ENCODE measurements at regions not wholly inside any gene's neighbourhood (a gene's known extent, or its start where the extent isn't known, plus 50 kb on each side); places are given as distances from the start of the nearest gene placed in this dataset.

- no peak overlapping the region for H4K91ac ChIP-seq (ENCODE audit: insufficient read depth, low read depth, low read length)
- no peak for ATAC-seq (ENCODE audit: low read depth)
- H3K27ac ChIP-seq (ENCODE audit: insufficient read depth, low read length), result no peak overlapping the region
- H3K14ac ChIP-seq (replicated peaks; ENCODE audit: low read depth, low read length), result no peak overlapping the region
- H2BK15ac ChIP-seq (ENCODE audit: low read depth, low read length), result no peak overlapping the region
- CTCF ChIA-PET, result no interaction called here
- no peak overlapping the region for H2BK20ac ChIP-seq (ENCODE audit: low read depth, low read length)
- H3K4me1 ChIP-seq (ENCODE audit: control insufficient read depth, insufficient read depth, low read length), result no peaks in the 10 kb centered on the region
- peaks cover 9% of the 10 kb centered on the region; the same call in 1 of the 2 replicates for H3K9me3 ChIP-seq (ENCODE audit: control insufficient read depth, insufficient read depth, low read length)
- H3K4me2 ChIP-seq (ENCODE audit: low read depth, low read length), result no peak overlapping the region
- no peak overlapping the region for H3K56ac ChIP-seq (ENCODE audit: extremely low read depth, insufficient read depth, low read length)
- no peak overlapping the region for H2BK5ac ChIP-seq (ENCODE audit: low read depth, low read length, poor library complexity, severe bottlenecking)
- H2AK9ac ChIP-seq (replicated peaks; ENCODE audit: low read depth, low read length, poor library complexity), result no peak overlapping the region
- no peak overlapping the region for H3K4ac ChIP-seq (ENCODE audit: low read depth, low read length)
- no peak overlapping the region for H4K8ac ChIP-seq (ENCODE audit: low read depth in 2 of 2, low read length in 2 of 2)
- dilution Hi-C loops (cut with HindIII; ENCODE audit: low sequenced_read_pairs, unreplicated experiment), result no loop called here
- no peak for TF ChIP-seq POLR2A (IDR thresholded peaks at IDR 0.05; ENCODE audit: low read depth, low read length)
- TF ChIP-seq CEBPB (IDR thresholded peaks at IDR 0.05; ENCODE audit: low read depth, low read length), result no peak
- no peak for TF ChIP-seq RAD21 (IDR thresholded peaks at IDR 0.05; ENCODE audit: low read length)
- no peak for TF ChIP-seq NFE2L2 (IDR thresholded peaks at IDR 0.05; ENCODE audit: low read depth, low read length)
- no peak for TF ChIP-seq RFX5 (IDR thresholded peaks at IDR 0.05; ENCODE audit: low read depth, low read length)
- no peak for TF ChIP-seq MXI1 (IDR thresholded peaks at IDR 0.05; ENCODE audit: borderline replicate concordance, low read depth, low read length)
- H3K36me3 ChIP-seq (ENCODE audit: control insufficient read depth, insufficient read depth, low read length), result no peaks in the 10 kb centered on the region
- H2AK5ac ChIP-seq (ENCODE audit: low read depth, low read length), result no peak overlapping the region
- H3K9ac ChIP-seq (ENCODE audit: low read depth, low read length), result no peak overlapping the region
- no peak overlapping the region for H3K23ac ChIP-seq (ENCODE audit: low read depth, low read length)
- in situ Hi-C loops (cut with MboI; ENCODE audit: low sequenced_read_pairs), result no loop called here
- no peak overlapping the region for H4K5ac ChIP-seq (ENCODE audit: low read depth, low read length)
- no peaks in the 10 kb centered on the region for H4K20me1 ChIP-seq (ENCODE audit: insufficient read depth, low read length)
- no peaks in the 10 kb centered on the region for H3K9me1 ChIP-seq (ENCODE audit: insufficient read depth, low read length)
- no peak overlapping the region for H2BK120ac ChIP-seq (ENCODE audit: low read depth, low read length)
- H3K18ac ChIP-seq (ENCODE audit: low read depth, low read length), result no peak overlapping the region
- no peaks in the 10 kb centered on the region for H3K27me3 ChIP-seq (ENCODE audit: control insufficient read depth, insufficient read depth, low read length)
- no peak overlapping the region for H3K4me3 ChIP-seq (ENCODE audit: insufficient read depth, low read depth, low read length)
- H3K79me1 ChIP-seq (ENCODE audit: low read depth in 1 of 2, low read length in 2 of 2), result no peaks in the 10 kb centered on the region
- 20% methylated on average over 1 of the region's 2 CpGs; no CpG with 5 or more reads in 1 of the 2 experiments for WGBS, 2 experiments (ENCODE audit: extremely low coverage in 2 of 2, insufficient read length in 1 of 2)
- BruUV-seq (replicated peaks), result no TSS peak
- intact Hi-C loops (cut with micrococcal nuclease), result no loop called here
- POLR2A ChIA-PET (ENCODE audit: unreplicated experiment), result no interaction called here
- DNase-seq, result no peak
- no peak overlapping the region for H2AFZ ChIP-seq (replicated peaks; ENCODE audit: low read length, poor library complexity)
These were observed 103.2 kb downstream of the ZNF429 start for GRCh38 chr19:21608571-21608970.

All from IMR-90 (cell line).